Fibroblast of upper back skin (primary cell): ENCODE measurements at regions not wholly inside any gene's neighbourhood (a gene's known extent, or its start where the extent isn't known, plus 50 kb on each side); places are given as distances from the start of the nearest gene placed in this dataset.

Experiments used
- DNase-seq: peaks from one replicate; pipeline ENCODE4 v3.0.0-alpha.2; 2013

GRCh38 chr2:16870491-16871076, 204.9 kb upstream of the CYRIA start:
- no peak for DNase-seq

- DNase-seq = no peak
Observed at GRCh38 chr2:16869711-16870110, 204.1 kb upstream of the CYRIA start.

- DNase-seq = no peak
Observed at GRCh38 chr2:16862471-16862870, 196.8 kb upstream of the CYRIA start.

- DNase-seq = peak; percentile 21
Observed at GRCh38 chr2:16861530-16861929, 195.9 kb upstream of the CYRIA start.

- no peak for DNase-seq
Observed at GRCh38 chr2:16861111-16861510, 195.5 kb upstream of the CYRIA start.

GRCh38 chr2:16860627-16861026, 195.0 kb upstream of the CYRIA start:
- DNase-seq = no peak

- no peak for DNase-seq
Observed at GRCh38 chr2:16855183-16855582, 189.5 kb upstream of the CYRIA start.

GRCh38 chr2:16853088-16853487, 187.5 kb upstream of the CYRIA start:
- no peak for DNase-seq

GRCh38 chr2:16852651-16853050, 187.0 kb upstream of the CYRIA start:
- peak; percentile 7 for DNase-seq

- no peak for DNase-seq
Observed at GRCh38 chr2:16851126-16851525, 185.5 kb upstream of the CYRIA start.

- no peak for DNase-seq
Observed at GRCh38 chr2:16840496-16841172, 175.0 kb upstream of the CYRIA start.

GRCh38 chr2:16832910-16833309, 167.3 kb upstream of the CYRIA start:
- no peak for DNase-seq

- no peak for DNase-seq
Observed at GRCh38 chr2:16828828-16829160, 163.2 kb upstream of the CYRIA start.

GRCh38 chr2:16828044-16828827, 162.6 kb upstream of the CYRIA start:
- no peak for DNase-seq

GRCh38 chr2:16824472-16824871, 158.8 kb upstream of the CYRIA start:
- DNase-seq = no peak

- no peak for DNase-seq
Observed at GRCh38 chr2:16821692-16822091, 156.1 kb upstream of the CYRIA start.

GRCh38 chr2:16818203-16818556, 152.5 kb upstream of the CYRIA start:
- no peak for DNase-seq

- DNase-seq = no peak
Observed at GRCh38 chr2:16817305-16818202, 151.9 kb upstream of the CYRIA start.

- DNase-seq = no peak
Observed at GRCh38 chr2:16816522-16816921, 150.9 kb upstream of the CYRIA start.

GRCh38 chr2:16816016-16816415, 150.4 kb upstream of the CYRIA start:
- no peak for DNase-seq

GRCh38 chr2:16813593-16813992, 148.0 kb upstream of the CYRIA start:
- no peak for DNase-seq

GRCh38 chr2:16798472-16798871, 132.8 kb upstream of the CYRIA start:
- no peak for DNase-seq

- no peak for DNase-seq
Observed at GRCh38 chr2:16791496-16791895, 125.9 kb upstream of the CYRIA start.
